NB4 (cell line): ENCODE measurements at regions not wholly inside any gene's neighbourhood (a gene's known extent, or its start where the extent isn't known, plus 50 kb on each side); places are given as distances from the start of the nearest gene placed in this dataset.

Experiments
- CTCF ChIP-seq: IDR thresholded peaks from one replicate; pipeline ENCODE4 v1.5.1; 2012; ENCODE audit warnings: low read depth, low read length
- MAX ChIP-seq: IDR thresholded peaks from 2 replicates; pipeline ENCODE4 v1.6.1; 2011; ENCODE audit warnings: low read depth, low read length
- POLR2A ChIP-seq: IDR thresholded peaks from 2 replicates; pipeline ENCODE4 v1.6.1; 2011; ENCODE audit warnings: mild to moderate bottlenecking; ENCODE audit not compliant: insufficient read length; ENCODE audit errors: extremely low read depth

- no peak for TF ChIP-seq POLR2A
- no peak for TF ChIP-seq CTCF
- no peak for TF ChIP-seq MAX
These were observed 124.7 kb upstream of the FTMT start for GRCh38 chr5:121726991-121727390.
